Stimulated activated CD8-positive, alpha-beta memory T cell treated with anti-CD3 and anti-CD28 coated beads, Interleukin-2, amount 100 ng/mL, for 1 hour (primary cell): ENCODE measurements at regions not wholly inside any gene's neighbourhood (a gene's known extent, or its start where the extent isn't known, plus 50 kb on each side); places are given as distances from the start of the nearest gene placed in this dataset.
A peak's percentile ranks its signal among the peaks of the same experiment; 100 is the strongest.

Experiments
- DNase-seq, 2 donors: peaks; one replicate each; pipeline ENCODE4 v3.0.0-alpha.2; 2020; ENCODE audit warnings: low read depth in 2 of 2

- DNase-seq: no peak
Measured at GRCh38 chr12:126757326-126757725, 1509.6 kb upstream of the TMEM132C start.

GRCh38 chr12:126760092-126760491, 1506.9 kb upstream of the TMEM132C start:
- no peak for DNase-seq

GRCh38 chr12:126761420-126761819, 1505.5 kb upstream of the TMEM132C start:
- no peak for DNase-seq

GRCh38 chr12:126762150-126762549, 1504.8 kb upstream of the TMEM132C start:
- DNase-seq: no peak

GRCh38 chr12:126763359-126763758, 1503.6 kb upstream of the TMEM132C start:
- no peak for DNase-seq

GRCh38 chr12:126767334-126767733, 1499.6 kb upstream of the TMEM132C start:
- no peak for DNase-seq

- no peak for DNase-seq
Measured at GRCh38 chr12:126768517-126768916, 1498.5 kb upstream of the TMEM132C start.

- no peak for DNase-seq
Measured at GRCh38 chr12:126770188-126770587, 1496.8 kb upstream of the TMEM132C start.

- peak in 1 of 2 donors; percentile 2 for DNase-seq
Measured at GRCh38 chr12:126772171-126772864, 1494.7 kb upstream of the TMEM132C start.

GRCh38 chr12:126773012-126773411, 1494.0 kb upstream of the TMEM132C start:
- DNase-seq: no peak

- no peak for DNase-seq
Measured at GRCh38 chr12:126773491-126773890, 1493.5 kb upstream of the TMEM132C start.

GRCh38 chr12:126776026-126776655, 1490.8 kb upstream of the TMEM132C start:
- DNase-seq: no peak

- no peak for DNase-seq
Measured at GRCh38 chr12:126780343-126780742, 1486.6 kb upstream of the TMEM132C start.

- DNase-seq: no peak
Measured at GRCh38 chr12:126781593-126781992, 1485.4 kb upstream of the TMEM132C start.

- no peak for DNase-seq
Measured at GRCh38 chr12:126782083-126782482, 1484.9 kb upstream of the TMEM132C start.

- no peak for DNase-seq
Measured at GRCh38 chr12:126784328-126784921, 1482.5 kb upstream of the TMEM132C start.

- no peak for DNase-seq
Measured at GRCh38 chr12:126789963-126790362, 1477.0 kb upstream of the TMEM132C start.

GRCh38 chr12:126791122-126791521, 1475.8 kb upstream of the TMEM132C start:
- DNase-seq: no peak

GRCh38 chr12:126792411-126792810, 1474.6 kb upstream of the TMEM132C start:
- no peak for DNase-seq

GRCh38 chr12:126797525-126797924, 1469.4 kb upstream of the TMEM132C start:
- no peak for DNase-seq

- DNase-seq: no peak
Measured at GRCh38 chr12:126798449-126798848, 1468.5 kb upstream of the TMEM132C start.

GRCh38 chr12:126807312-126807865, 1459.6 kb upstream of the TMEM132C start:
- no peak for DNase-seq

GRCh38 chr12:126811391-126811790, 1455.6 kb upstream of the TMEM132C start:
- DNase-seq: no peak
